ENCODE measurements at regions not wholly inside any gene's neighbourhood (a gene's known extent, or its start where the extent isn't known, plus 50 kb on each side); places are given as distances from the start of the nearest gene placed in this dataset.

DNA sequence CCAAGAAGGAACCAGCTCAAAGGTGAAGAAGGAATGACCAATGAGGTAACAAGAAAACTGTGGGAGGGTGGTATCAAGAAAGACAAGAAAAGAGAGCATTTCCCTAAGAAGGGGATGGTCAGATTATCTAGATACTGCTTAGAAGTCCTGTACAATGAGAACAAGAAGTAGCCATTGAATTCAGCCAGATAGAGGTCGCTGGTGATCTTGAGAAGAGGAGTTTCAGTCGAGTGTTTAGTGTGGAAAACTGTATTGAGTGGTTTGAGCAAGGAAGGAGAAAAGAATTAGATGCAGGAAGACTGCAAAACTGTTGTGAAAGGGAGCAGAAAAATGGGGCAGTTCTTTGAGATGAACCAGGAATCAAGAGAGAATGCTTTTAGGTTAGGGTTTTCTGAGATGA lies 74.6 kb upstream of the FAT3 start:
- no peaks in the 10 kb centered on the region for H3K36me3 ChIP-seq (ENCODE audit: control insufficient read depth, insufficient read depth, low read length)
- no peaks in the 10 kb centered on the region for H3K9me3 ChIP-seq (ENCODE audit: control insufficient read depth, insufficient read depth, low read length)
- H3K4me3 Mint-ChIP-seq, result no peak overlapping the region
- H3K27ac Mint-ChIP-seq, result no peak overlapping the region
- H3K4me1 ChIP-seq (ENCODE audit: control insufficient read depth, insufficient read depth, low read length), result no peaks in the 10 kb centered on the region
- TF ChIP-seq CTCF (IDR thresholded peaks at IDR 0.05), result no peak
- 29% methylated on average over 2 of the region's 2 CpGs for WGBS (ENCODE audit: insufficient coverage)
- no peak overlapping the region for H3K4me3 ChIP-seq (ENCODE audit: low read length)
- intact Hi-C loops (cut with micrococcal nuclease), result no loop called here
- H3K27me3 Mint-ChIP-seq (ENCODE audit: low read depth in 2 of 2), result no peaks in the 10 kb centered on the region
- no peaks in the 10 kb centered on the region for H3K4me1 Mint-ChIP-seq
- no peaks in the 10 kb centered on the region for H3K36me3 Mint-ChIP-seq
- DNase-seq (no peak), ATAC-seq (no peak)
- no peaks in the 10 kb centered on the region for H3K27me3 ChIP-seq (ENCODE audit: control insufficient read depth, insufficient read depth, low read length)
- peaks cover 4 to 8% of the 10 kb centered on the region in 2 donors for H3K9me3 Mint-ChIP-seq
- H3K27ac ChIP-seq (ENCODE audit: low read length), result no peak overlapping the region

DNA sequence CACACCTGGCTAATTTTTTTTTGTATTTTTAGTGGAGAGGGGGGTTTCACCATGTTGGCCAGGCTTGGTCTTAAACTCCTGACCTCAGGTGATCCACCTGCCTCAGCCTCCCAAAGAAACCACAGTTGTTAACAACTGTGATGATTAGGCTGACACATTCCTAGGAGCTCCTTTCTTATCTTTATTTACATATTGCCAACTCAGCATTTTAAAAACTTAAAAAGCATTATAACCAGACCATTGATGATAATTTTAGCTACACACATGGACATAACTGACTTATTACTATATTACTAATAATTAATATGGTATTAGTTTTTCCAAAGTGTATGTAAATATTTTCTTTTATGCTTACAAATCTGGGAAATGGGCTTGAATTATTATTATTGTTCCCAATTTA lies 82.9 kb upstream of the FAT3 start:
- Histone ChIP-seq H3K4me1 (ENCODE audit: control insufficient read depth, insufficient read depth, low read length) (no peaks in the 10 kb centered on the region), H3K36me3 (ENCODE audit: control insufficient read depth, insufficient read depth, low read length) (no peaks in the 10 kb centered on the region), H3K27ac (ENCODE audit: low read length) (no peak overlapping the region), H3K27me3 (ENCODE audit: control insufficient read depth, insufficient read depth, low read length) (no peaks in the 10 kb centered on the region), H3K4me3 (ENCODE audit: low read length) (no peak overlapping the region), H3K9me3 (ENCODE audit: control insufficient read depth, insufficient read depth, low read length) (no peaks in the 10 kb centered on the region)
- H3K27ac Mint-ChIP-seq, result no peak overlapping the region
- no peak for ATAC-seq
- H3K9me3 Mint-ChIP-seq, result peaks cover 5 to 9% of the 10 kb centered on the region in 2 donors
- intact Hi-C loops (cut with micrococcal nuclease), result no loop called here
- no peaks in the 10 kb centered on the region for H3K27me3 Mint-ChIP-seq (ENCODE audit: low read depth in 2 of 2)
- H3K4me1 Mint-ChIP-seq, result no peaks in the 10 kb centered on the region
- TF ChIP-seq CTCF (IDR thresholded peaks at IDR 0.05), result no peak
- DNase-seq, result no peak
- H3K36me3 Mint-ChIP-seq, result no peaks in the 10 kb centered on the region
- H3K4me3 Mint-ChIP-seq, result no peak overlapping the region

DNA sequence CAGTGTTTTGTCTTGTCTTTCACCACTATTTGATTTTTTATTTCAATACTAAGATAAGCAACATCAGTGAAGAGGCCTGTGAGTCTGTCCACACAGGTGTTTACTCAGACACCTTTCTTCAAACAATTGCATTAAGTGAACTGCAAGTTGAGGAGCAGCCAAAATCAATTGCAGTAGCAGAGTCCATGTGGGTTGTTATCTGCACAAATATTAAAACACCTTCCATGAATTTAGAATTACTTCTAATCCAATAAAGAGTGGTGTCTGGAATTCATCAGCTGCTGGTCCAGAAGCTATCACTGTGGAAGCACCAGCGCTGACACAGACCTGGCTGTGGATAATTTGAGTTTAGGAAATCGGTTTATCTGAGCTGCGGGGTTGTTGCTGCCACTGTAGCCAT lies 83.5 kb upstream of the FAT3 start:
- DNase-seq, result no peak
- Histone ChIP-seq H3K9me3 (ENCODE audit: control insufficient read depth, insufficient read depth, low read length) (no peaks in the 10 kb centered on the region), H3K4me1 (ENCODE audit: control insufficient read depth, insufficient read depth, low read length) (no peaks in the 10 kb centered on the region), H3K4me3 (ENCODE audit: low read length) (no peak overlapping the region), H3K36me3 (ENCODE audit: control insufficient read depth, insufficient read depth, low read length) (no peaks in the 10 kb centered on the region), H3K27ac (ENCODE audit: low read length) (no peak overlapping the region), H3K27me3 (ENCODE audit: control insufficient read depth, insufficient read depth, low read length) (no peaks in the 10 kb centered on the region)
- no peaks in the 10 kb centered on the region for H3K4me1 Mint-ChIP-seq
- no peak overlapping the region for H3K4me3 Mint-ChIP-seq
- peaks cover 5 to 9% of the 10 kb centered on the region in 2 donors for H3K9me3 Mint-ChIP-seq
- intact Hi-C loops (cut with micrococcal nuclease), result no loop called here
- H3K27me3 Mint-ChIP-seq (ENCODE audit: low read depth in 2 of 2), result no peaks in the 10 kb centered on the region
- ATAC-seq, result no peak
- no peak for TF ChIP-seq CTCF (IDR thresholded peaks at IDR 0.05)
- no peaks in the 10 kb centered on the region for H3K36me3 Mint-ChIP-seq
- 93% methylated on average over 2 of the region's 3 CpGs for WGBS (ENCODE audit: insufficient coverage)
- H3K27ac Mint-ChIP-seq, result no peak overlapping the region

DNA sequence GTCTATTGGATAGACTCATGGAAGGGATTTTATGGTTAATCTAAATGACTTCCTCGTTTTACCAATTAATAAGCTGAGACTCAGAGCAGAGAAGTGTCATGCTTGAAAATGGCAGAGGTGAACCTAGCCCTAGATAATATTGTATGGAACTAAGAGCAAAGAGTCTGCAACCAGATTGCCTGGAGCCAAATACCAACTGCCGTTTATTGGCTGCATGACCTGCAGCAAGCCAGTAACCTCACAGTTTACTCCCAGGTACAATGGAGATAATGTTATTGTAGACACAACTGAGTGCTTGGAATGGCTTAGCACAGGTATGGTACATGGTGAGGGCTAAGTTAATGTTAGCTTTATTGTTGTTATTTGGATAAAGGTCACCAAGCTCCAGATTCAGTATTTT lies 84.6 kb upstream of the FAT3 start:
- no peak overlapping the region for H3K27ac Mint-ChIP-seq
- Histone ChIP-seq H3K4me1 (ENCODE audit: control insufficient read depth, insufficient read depth, low read length) (no peaks in the 10 kb centered on the region), H3K4me3 (ENCODE audit: low read length) (no peak overlapping the region), H3K27ac (ENCODE audit: low read length) (no peak overlapping the region), H3K36me3 (ENCODE audit: control insufficient read depth, insufficient read depth, low read length) (no peaks in the 10 kb centered on the region), H3K27me3 (ENCODE audit: control insufficient read depth, insufficient read depth, low read length) (no peaks in the 10 kb centered on the region), H3K9me3 (ENCODE audit: control insufficient read depth, insufficient read depth, low read length) (no peaks in the 10 kb centered on the region)
- no peak for TF ChIP-seq CTCF (IDR thresholded peaks at IDR 0.05)
- ATAC-seq, result no peak
- H3K4me3 Mint-ChIP-seq, result no peak overlapping the region
- no peaks in the 10 kb centered on the region for H3K27me3 Mint-ChIP-seq (ENCODE audit: low read depth in 2 of 2)
- WGBS (ENCODE audit: insufficient coverage), result 82% methylated on average over 2 of the region's 2 CpGs
- intact Hi-C loops (cut with micrococcal nuclease), result no loop called here
- H3K36me3 Mint-ChIP-seq, result no peaks in the 10 kb centered on the region
- H3K4me1 Mint-ChIP-seq, result no peaks in the 10 kb centered on the region
- peaks cover 5 to 9% of the 10 kb centered on the region in 2 donors for H3K9me3 Mint-ChIP-seq
- no peak for DNase-seq

All from natural killer cell (primary cell).